Nephron progenitor cell (in vitro differentiated cells): ENCODE measurements at regions not wholly inside any gene's neighbourhood (a gene's known extent, or its start where the extent isn't known, plus 50 kb on each side); places are given as distances from the start of the nearest gene placed in this dataset.

ENCODE experiments used
- DNase-seq: peaks from one replicate; pipeline ENCODE4 v3.0.0; 2021
- H3K27ac Mint-ChIP-seq: 2 replicates; pipeline ENCODE4 v1.8.0; 2021; ENCODE audit warnings: mild to moderate bottlenecking, moderate library complexity, mixed read lengths
- H3K27me3 Mint-ChIP-seq: 2 replicates; pipeline ENCODE4 v1.8.0; 2021; ENCODE audit warnings: mild to moderate bottlenecking, low read depth, mixed read lengths; ENCODE audit not compliant: poor library complexity
- H3K36me3 Mint-ChIP-seq: 2 replicates; pipeline ENCODE4 v1.8.0; 2021; ENCODE audit warnings: low read depth, mixed read lengths
- H3K4me1 Mint-ChIP-seq: 2 replicates; pipeline ENCODE4 v1.8.0; 2021; ENCODE audit warnings: mixed read lengths
- H3K4me3 Mint-ChIP-seq: 2 replicates; pipeline ENCODE4 v1.8.0; 2021; ENCODE audit warnings: mild to moderate bottlenecking, moderate library complexity, mixed read lengths
- H3K9me3 Mint-ChIP-seq: 2 replicates; pipeline ENCODE4 v1.8.0; 2021; ENCODE audit warnings: mild to moderate bottlenecking, moderate library complexity, mixed read lengths
- CTCF ChIP-seq: fragments of 200-600 bp; sonication (generic); IDR thresholded peaks from 2 replicates; pipeline ENCODE4 v1.5.0; 2021; ENCODE audit warnings: antibody characterized with exemption

GRCh38 chr6:140281767-140282166, 907.3 kb upstream of the CITED2 start:
- Mint-ChIP-seq H3K36me3 (no peaks in the 10 kb centered on the region), H3K27ac (no peak overlapping the region), H3K27me3 (no peaks in the 10 kb centered on the region), H3K9me3 (no peaks in the 10 kb centered on the region), H3K4me3 (no peak overlapping the region), H3K4me1 (no peaks in the 10 kb centered on the region)
- DNase-seq = no peak
- TF ChIP-seq CTCF = no peak

- Mint-ChIP-seq H3K36me3 (no peaks in the 10 kb centered on the region), H3K27ac (no peak overlapping the region), H3K9me3 (no peaks in the 10 kb centered on the region), H3K27me3 (no peaks in the 10 kb centered on the region), H3K4me1 (no peaks in the 10 kb centered on the region), H3K4me3 (no peak overlapping the region)
- TF ChIP-seq CTCF = no peak
- no peak for DNase-seq
These were observed 906.8 kb upstream of the CITED2 start for GRCh38 chr6:140281236-140281635.

GRCh38 chr6:140276719-140277118, 902.3 kb upstream of the CITED2 start:
- no peaks in the 10 kb centered on the region for H3K4me1 Mint-ChIP-seq
- H3K9me3 Mint-ChIP-seq = no peaks in the 10 kb centered on the region
- no peaks in the 10 kb centered on the region for H3K27me3 Mint-ChIP-seq
- H3K4me3 Mint-ChIP-seq = no peak overlapping the region
- no peak overlapping the region for H3K27ac Mint-ChIP-seq
- DNase-seq = no peak
- H3K36me3 Mint-ChIP-seq = no peaks in the 10 kb centered on the region
- no peak for TF ChIP-seq CTCF

- Mint-ChIP-seq H3K36me3 (no peaks in the 10 kb centered on the region), H3K9me3 (no peaks in the 10 kb centered on the region), H3K27me3 (no peaks in the 10 kb centered on the region), H3K4me3 (no peak overlapping the region), H3K4me1 (no peaks in the 10 kb centered on the region), H3K27ac (no peak overlapping the region)
- no peak for DNase-seq
- TF ChIP-seq CTCF = no peak
These were observed 901.7 kb upstream of the CITED2 start for GRCh38 chr6:140276133-140276532.

GRCh38 chr6:140275725-140276124, 901.3 kb upstream of the CITED2 start:
- H3K36me3 Mint-ChIP-seq = no peaks in the 10 kb centered on the region
- H3K27me3 Mint-ChIP-seq = no peaks in the 10 kb centered on the region
- no peak for DNase-seq
- no peak overlapping the region for H3K4me3 Mint-ChIP-seq
- no peaks in the 10 kb centered on the region for H3K9me3 Mint-ChIP-seq
- no peak overlapping the region for H3K27ac Mint-ChIP-seq
- no peak for TF ChIP-seq CTCF
- no peaks in the 10 kb centered on the region for H3K4me1 Mint-ChIP-seq

GRCh38 chr6:140274548-140274947, 900.1 kb upstream of the CITED2 start:
- Mint-ChIP-seq H3K4me3 (no peak overlapping the region), H3K27ac (no peak overlapping the region), H3K9me3 (no peaks in the 10 kb centered on the region), H3K27me3 (no peaks in the 10 kb centered on the region), H3K36me3 (no peaks in the 10 kb centered on the region), H3K4me1 (no peaks in the 10 kb centered on the region)
- no peak for TF ChIP-seq CTCF
- no peak for DNase-seq
